ENCODE measurements at regions not wholly inside any gene's neighbourhood (a gene's known extent, or its start where the extent isn't known, plus 50 kb on each side); places are given as distances from the start of the nearest gene placed in this dataset.
"Not testable (repeated sequence)": the region's sequence is repeated elsewhere in the genome, so short reads cannot be mapped to it uniquely, and the experiment has no call there.

DNA sequence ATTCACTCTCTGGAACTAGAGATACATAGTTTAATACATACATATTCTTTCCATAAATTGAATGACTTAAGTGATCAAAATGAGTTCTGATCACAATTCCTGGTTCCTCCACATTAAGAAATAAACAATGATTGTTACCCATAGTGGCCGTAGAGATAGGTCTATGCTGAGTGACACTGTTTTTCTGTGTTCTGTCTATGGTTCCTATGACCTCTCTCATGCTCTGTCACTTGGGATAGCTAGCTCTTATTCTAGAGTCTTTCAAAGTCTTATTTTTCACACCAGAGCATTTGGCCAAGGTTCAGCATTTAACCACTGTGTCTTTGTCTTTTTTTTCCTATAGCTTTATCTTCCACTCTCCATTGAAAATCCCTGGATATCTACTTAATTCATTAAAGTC, 132.4 kb downstream of the GOLGA6L6 start:
- Histone ChIP-seq H3K4me3 (no peak overlapping the region), H3K4me2 (no peak overlapping the region), H3K27ac (no peak overlapping the region), H3K4me1 (no peaks in the 10 kb centered on the region), H3K9me3 (peaks cover 23% of the 10 kb centered on the region)
- TF ChIP-seq EHF (CRISPR knock-in tag; IDR thresholded peaks at IDR 0.05) = no peak
- no peak for TF ChIP-seq TFCP2L1 (CRISPR knock-in tag; IDR thresholded peaks at IDR 0.05)
- TF ChIP-seq RFX5 (IDR thresholded peaks at IDR 0.05) = no peak
- TF ChIP-seq RNF2 (IDR thresholded peaks at IDR 0.05; ENCODE audit: borderline replicate concordance, low read depth) = no peak
- TF ChIP-seq E2F6 (IDR thresholded peaks at IDR 0.05; ENCODE audit: borderline replicate concordance, low read depth) = no peak
- no peak for TF ChIP-seq NR3C1 (IDR thresholded peaks at IDR 0.05)
- no peak for TF ChIP-seq NFE2L2 (conservative IDR thresholded peaks at IDR 0.05; ENCODE audit: low read length)
- no peak for TF ChIP-seq ESRRA (IDR thresholded peaks at IDR 0.05; ENCODE audit: borderline replicate concordance, low read length)
- TF ChIP-seq POLR2AphosphoS2 (conservative IDR thresholded peaks at IDR 0.05; ENCODE audit: low read length) = no peak
- no peak for TF ChIP-seq POLR2A (IDR thresholded peaks at IDR 0.05; ENCODE audit: low read length)
- TF ChIP-seq, protein P1, sequence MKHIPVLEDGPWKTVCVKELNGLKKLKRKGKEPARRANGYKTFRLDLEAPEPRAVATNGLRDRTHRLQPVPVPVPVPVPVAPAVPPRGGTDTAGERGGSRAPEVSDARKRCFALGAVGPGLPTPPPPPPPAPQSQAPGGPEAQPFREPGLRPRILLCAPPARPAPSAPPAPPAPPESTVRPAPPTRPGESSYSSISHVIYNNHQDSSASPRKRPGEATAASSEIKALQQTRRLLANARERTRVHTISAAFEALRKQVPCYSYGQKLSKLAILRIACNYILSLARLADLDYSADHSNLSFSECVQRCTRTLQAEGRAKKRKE (CRISPR knock-in tag; IDR thresholded peaks at IDR 0.05; ENCODE audit: low read depth) = no peak
- no peak for TF ChIP-seq MAFK (IDR thresholded peaks at IDR 0.05; ENCODE audit: partially characterized antibody)
- TF ChIP-seq CBX8 (IDR thresholded peaks at IDR 0.05) = no peak
- TF ChIP-seq PHF8 (IDR thresholded peaks at IDR 0.05; ENCODE audit: borderline replicate concordance, low read depth) = no peak
- peak; percentile 51 for FAIRE-seq
- CTCF ChIA-PET = interaction anchor here (1.2 kb wide), 1 partner anchor 11 kb away, joined by 3 read pairs; no protein-coding TSS in a partner anchor
- WGBS (ENCODE audit: missing lambda C conversion rate) = 30% methylated on average over 1 of the region's 1 CpG
- POLR2A ChIA-PET = no interaction called here
- no peak for ATAC-seq
- DNase-seq (ENCODE audit: low read depth in 1 of 2, low spot score in 1 of 2) = no peak

GRCh38 chr15:20407553-20407952, 134.0 kb downstream of the GOLGA6L6 start:
- WGBS (ENCODE audit: missing lambda C conversion rate) = 18% methylated on average over 6 of the region's 6 CpGs
- FAIRE-seq = peak; percentile 94

GRCh38 chr15:20404571-20404970, 137.0 kb downstream of the GOLGA6L6 start:
- ATAC-seq; FAIRE-seq; H3K4me1 ChIP-seq; CTCF ChIA-PET; H3K27ac ChIP-seq; POLR2A ChIA-PET; H3K4me3 ChIP-seq; DNase-seq (ENCODE audit: low read depth in 1 of 2, low spot score in 1 of 2); H3K4me2 ChIP-seq: not testable (repeated sequence)
- H3K9me3 ChIP-seq = peaks cover 28% of the 10 kb centered on the region
- 14% methylated on average over 1 of the region's 1 CpG for WGBS (ENCODE audit: missing lambda C conversion rate)

More at GRCh38 chr15:20407553-20407952, 134.0 kb downstream of the GOLGA6L6 start:
- Histone ChIP-seq H3K9me3 (peaks cover 23% of the 10 kb centered on the region), H3K4me2 (no peak overlapping the region), H3K27ac (no peak overlapping the region), H3K4me1 (no peaks in the 10 kb centered on the region), H3K4me3 (no peak overlapping the region)
- ATAC-seq (no peak), DNase-seq (ENCODE audit: low read depth in 1 of 2, low spot score in 1 of 2) (no peak)
- TF ChIP-seq HOXB13 (CRISPR knock-in tag; IDR thresholded peaks at IDR 0.05; ENCODE audit: low read depth) (no peak), FOSL2 (IDR thresholded peaks at IDR 0.05) (no peak), FOSL2 (CRISPR knock-in tag; IDR thresholded peaks at IDR 0.05) (no peak), JUN (IDR thresholded peaks at IDR 0.05) (no peak), RARB (CRISPR knock-in tag; IDR thresholded peaks at IDR 0.05) (no peak), HOXA7 (CRISPR knock-in tag; IDR thresholded peaks at IDR 0.05) (no peak), HDAC2 (IDR thresholded peaks at IDR 0.05) (no peak), EP300 (IDR thresholded peaks at IDR 0.05) (no peak), NFE2L2 (conservative IDR thresholded peaks at IDR 0.05; ENCODE audit: low read length) (no peak), MAFK (IDR thresholded peaks at IDR 0.05; ENCODE audit: partially characterized antibody) (no peak), ESRRA (IDR thresholded peaks at IDR 0.05; ENCODE audit: borderline replicate concordance, low read length) (no peak)
- TF ChIP-seq, protein P2, sequence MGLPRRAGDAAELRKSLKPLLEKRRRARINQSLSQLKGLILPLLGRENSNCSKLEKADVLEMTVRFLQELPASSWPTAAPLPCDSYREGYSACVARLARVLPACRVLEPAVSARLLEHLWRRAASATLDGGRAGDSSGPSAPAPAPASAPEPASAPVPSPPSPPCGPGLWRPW (IDR thresholded peaks at IDR 0.05) = no peak
- TF ChIP-seq, protein P3, sequence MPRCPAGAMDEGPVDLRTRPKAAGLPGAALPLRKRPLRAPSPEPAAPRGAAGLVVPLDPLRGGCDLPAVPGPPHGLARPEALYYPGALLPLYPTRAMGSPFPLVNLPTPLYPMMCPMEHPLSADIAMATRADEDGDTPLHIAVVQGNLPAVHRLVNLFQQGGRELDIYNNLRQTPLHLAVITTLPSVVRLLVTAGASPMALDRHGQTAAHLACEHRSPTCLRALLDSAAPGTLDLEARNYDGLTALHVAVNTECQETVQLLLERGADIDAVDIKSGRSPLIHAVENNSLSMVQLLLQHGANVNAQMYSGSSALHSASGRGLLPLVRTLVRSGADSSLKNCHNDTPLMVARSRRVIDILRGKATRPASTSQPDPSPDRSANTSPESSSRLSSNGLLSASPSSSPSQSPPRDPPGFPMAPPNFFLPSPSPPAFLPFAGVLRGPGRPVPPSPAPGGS (IDR thresholded peaks at IDR 0.05) = no peak
- ChIA-PET POLR2A (no interaction called here), CTCF (interaction anchor here (1.2 kb wide), 1 partner anchor 9 kb away, joined by 3 read pairs; no protein-coding TSS in a partner anchor)

All from A549 (cell line).